ENCODE measurements at regions not wholly inside any gene's neighbourhood (a gene's known extent, or its start where the extent isn't known, plus 50 kb on each side); places are given as distances from the start of the nearest gene placed in this dataset.
"Not testable (repeated sequence)": the region's sequence is repeated elsewhere in the genome, so short reads cannot be mapped to it uniquely, and the experiment has no call there.

- no peak for DNase-seq (ENCODE audit: low read depth in 2 of 2)
These were observed 102.9 kb downstream of the LRRN1 start for GRCh38 chr3:3902161-3902560.

DNA sequence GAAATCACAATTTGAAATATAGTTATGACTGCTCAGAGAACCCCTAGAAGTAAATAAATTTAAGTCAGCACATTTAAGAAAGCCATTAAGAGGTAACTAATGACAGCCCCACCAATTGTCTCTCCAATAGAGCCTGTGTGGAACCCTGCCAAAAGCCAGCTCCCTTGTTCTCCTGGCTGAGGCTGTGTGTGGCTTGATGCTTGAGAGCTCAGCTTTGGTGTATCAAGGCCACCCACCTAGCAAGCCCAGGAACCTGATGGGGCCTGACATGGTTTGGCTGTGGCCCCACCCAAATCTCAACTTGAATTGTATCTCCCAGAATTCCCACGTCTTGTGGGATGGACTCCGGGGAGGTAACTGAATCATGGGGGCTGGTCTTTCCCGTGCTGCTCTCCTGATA lies 106.9 kb downstream of the LRRN1 start:
- no peak for DNase-seq (ENCODE audit: low read depth in 2 of 2)

DNA sequence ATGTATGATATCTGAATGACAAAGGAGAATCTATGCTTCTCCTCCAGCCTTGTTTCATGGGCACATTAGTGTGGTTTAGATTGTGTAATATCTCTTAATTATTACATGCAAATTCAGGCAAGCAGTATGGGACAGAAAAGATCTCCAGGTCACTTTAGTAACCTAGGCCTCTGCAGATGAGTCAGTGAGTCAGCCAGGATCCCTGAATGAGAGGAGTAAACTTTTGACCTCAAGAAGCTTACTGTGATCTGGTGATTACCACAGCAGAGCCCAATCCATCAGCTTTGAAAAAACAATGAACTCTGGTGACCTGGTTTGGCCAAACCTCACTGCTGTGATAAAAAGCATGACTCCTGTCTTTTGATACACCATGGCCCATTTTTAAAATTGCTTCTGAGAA lies 107.8 kb downstream of the LRRN1 start:
- DNase-seq (ENCODE audit: low read depth in 2 of 2): no peak

DNA sequence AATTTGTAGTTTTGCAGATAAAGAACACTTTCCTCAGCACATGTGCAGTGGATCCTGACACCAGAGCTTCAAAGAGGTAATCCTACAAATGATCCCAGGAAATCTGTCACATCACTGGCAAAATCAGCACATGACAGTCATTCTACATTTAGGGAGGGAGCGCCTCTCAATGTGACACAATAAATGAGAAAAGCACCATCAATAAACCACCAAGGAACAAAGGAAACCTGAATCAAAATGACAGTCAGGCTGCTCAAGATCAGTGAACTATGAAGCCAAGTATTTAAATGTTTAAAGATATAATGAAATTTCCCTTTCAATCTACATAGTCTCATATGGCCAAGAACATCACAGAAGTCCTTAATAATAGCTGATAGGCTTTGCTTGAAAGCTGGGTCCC lies 119.5 kb downstream of the LRRN1 start:
- no peak for DNase-seq (ENCODE audit: low read depth in 2 of 2)

- DNase-seq (ENCODE audit: low read depth in 2 of 2): no peak
These were observed 120.1 kb downstream of the LRRN1 start for GRCh38 chr3:3919316-3919715.

GRCh38 chr3:3923619-3924018 lies 124.4 kb downstream of the LRRN1 start:
- DNase-seq (ENCODE audit: low read depth in 2 of 2): no peak

DNA sequence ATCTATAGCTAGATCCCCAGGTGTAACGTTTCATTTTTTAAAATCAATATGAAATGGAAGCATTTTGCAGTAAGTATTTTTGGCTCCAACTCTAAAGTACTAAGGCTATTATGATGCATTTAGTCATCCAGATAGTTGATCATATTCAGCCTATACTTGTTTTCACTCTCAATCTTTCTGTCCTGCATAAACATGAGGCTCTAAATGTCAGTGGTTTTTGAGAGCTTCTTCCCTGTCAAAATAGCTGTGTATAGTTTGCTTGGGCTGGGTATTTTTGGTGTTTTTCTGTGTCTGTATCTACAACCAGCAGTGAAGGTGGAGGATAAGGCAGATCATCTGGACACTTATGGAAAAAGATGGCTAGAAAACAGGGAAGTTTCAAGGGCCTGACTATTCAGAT lies 128.0 kb downstream of the LRRN1 start:
- no peak for DNase-seq (ENCODE audit: low read depth in 2 of 2)

- no peak for DNase-seq (ENCODE audit: low read depth in 2 of 2)
These were observed 128.7 kb downstream of the LRRN1 start for GRCh38 chr3:3927965-3928364.

DNA sequence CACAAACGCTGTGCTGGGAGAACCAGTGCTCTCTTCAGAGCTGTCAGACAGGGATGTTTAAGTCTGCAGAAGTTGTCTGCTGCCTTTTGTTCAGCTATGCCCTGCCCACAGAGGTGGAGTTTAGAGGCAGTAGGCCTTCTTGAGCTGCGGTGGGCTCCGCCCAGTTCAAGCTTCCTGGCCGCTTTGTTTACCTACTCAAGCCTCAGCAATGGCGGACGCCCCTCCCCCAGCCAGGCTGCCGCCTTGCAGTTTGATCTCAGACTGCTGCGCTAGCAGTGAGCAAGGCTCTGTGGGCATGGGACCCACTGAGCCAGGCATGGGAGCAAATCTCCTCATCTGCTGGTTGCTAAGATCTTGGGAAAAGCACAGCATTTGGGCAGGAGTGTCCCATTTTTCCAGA lies 142.1 kb downstream of the LRRN1 start:
- DNase-seq (ENCODE audit: low read depth in 2 of 2): not testable (repeated sequence)

DNA sequence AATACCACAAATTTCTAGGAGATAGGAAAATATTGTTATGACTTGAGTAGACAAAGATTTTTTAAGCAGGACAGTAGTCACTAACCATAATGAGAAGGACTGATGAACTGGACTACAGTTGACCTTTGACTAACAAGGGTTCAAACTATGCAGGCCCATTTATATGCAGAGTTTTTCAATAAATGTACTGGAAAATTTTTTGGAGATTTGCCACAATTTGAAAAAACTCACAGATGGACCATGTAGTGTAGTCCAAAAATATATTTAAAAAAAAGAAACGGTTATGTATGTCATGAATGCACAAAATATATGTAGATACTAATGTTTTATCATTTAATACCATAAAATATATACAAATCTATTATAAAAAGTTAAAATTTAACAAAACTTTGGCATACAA lies 151.8 kb downstream of the LRRN1 start:
- no peak for DNase-seq (ENCODE audit: low read depth in 2 of 2)

- DNase-seq (ENCODE audit: low read depth in 2 of 2): no peak
These were observed 152.3 kb downstream of the LRRN1 start for GRCh38 chr3:3951501-3951900.

DNA sequence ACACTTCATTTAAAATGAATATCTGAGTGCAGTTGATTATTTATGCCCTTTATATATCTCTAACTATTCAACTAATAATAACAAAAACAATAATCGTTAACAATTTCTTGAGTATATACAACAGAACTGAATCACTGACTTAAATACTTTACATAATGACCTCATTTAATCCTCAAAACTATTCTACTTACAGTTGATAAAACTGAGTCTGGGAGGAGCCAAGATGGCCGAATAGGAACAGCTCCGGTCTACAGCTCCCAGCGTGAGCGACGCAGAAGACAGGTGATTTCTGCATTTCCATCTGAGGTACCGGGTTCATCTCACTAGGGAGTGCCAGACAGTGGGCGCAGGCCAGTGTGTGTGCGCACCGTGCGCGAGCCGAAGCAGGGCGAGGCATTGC lies 163.6 kb downstream of the LRRN1 start:
- DNase-seq (ENCODE audit: low read depth in 2 of 2): not testable (repeated sequence)

GRCh38 chr3:3984053-3984452 lies 184.8 kb downstream of the LRRN1 start:
- DNase-seq (ENCODE audit: low read depth in 2 of 2): no peak

DNA sequence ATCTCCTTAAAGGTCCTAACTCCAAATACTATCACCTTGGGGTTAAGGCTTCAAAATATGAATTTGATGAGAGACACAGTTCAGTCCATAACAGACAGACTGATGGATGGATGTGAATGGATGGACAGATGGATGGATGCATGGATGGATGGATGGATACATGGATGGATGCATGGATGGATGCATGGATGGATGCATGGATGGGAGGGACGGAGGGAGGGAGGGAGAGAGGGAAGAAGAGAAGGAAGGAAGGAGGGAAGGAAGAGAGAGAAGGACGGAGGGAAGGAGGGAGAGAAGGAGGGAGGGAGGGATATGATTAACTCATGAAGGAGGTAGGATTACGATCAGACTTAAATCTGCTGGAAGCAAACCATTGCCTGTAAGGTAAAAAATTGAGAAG lies 192.4 kb downstream of the LRRN1 start:
- DNase-seq (ENCODE audit: low read depth in 2 of 2): no peak

DNA sequence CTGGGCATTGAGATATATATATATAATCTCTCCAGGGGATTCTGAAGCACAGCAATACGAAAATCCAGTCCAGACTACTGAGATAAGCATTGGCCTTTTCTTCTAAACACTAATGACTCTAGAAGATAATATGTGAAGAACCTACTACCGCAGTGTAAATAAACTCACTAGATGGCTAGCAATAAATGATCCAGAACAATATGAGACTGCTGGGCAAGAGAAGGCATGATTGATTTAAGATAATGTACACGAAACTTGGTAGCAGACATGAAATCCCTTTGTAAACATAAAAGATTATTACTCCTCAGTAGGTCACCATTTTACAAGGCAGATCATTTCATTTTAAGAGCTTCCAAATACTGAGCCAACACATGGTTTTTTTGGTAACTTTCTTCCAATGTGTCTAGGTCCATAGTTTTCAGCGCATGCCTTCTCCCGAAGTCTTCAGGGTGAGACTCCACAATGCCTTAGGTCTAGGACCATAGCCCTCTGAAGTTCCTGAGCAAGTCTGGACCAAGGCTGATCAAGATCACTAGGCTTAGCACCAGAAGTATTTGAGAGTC lies 193.2 kb downstream of the LRRN1 start:
- DNase-seq (ENCODE audit: low read depth in 2 of 2): no peak

DNA sequence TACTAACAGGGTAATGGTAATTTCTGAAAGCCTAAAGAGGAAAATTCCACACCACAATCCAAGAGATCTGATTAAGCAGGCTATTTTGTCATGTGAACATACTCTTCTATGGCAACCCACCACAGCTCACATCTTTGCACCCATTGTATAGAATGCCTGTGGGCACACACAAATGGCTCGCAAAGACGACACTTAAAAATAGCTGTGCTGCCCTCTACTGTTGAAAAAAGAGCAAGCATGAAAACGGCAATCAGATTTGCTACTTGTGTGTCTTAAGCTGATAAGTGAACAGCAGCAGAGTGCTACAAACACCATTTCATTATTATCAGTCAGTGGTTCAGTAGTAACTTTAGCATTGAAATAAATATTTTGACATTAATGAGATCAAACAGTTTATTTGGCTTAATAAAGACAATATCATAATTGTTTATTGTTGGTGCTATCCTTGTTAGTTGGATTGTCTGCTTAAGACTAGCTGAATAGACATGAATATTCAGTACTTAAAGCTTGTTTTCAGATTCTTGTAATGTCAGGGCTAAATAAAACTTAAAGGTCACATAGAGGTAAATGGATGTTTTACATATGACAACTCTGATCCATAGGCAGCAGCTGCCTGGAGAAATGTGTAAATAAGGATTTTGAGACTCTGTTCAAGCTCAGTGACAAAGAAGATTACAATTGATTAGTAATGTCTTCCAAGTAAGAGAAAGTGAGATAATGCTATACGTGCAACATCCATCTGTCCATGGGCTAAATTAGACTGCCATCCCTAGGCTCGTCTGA lies 199.1 kb downstream of the LRRN1 start:
- DNase-seq (ENCODE audit: low read depth in 2 of 2): peak in 1 of 2 donors; percentile 4

GRCh38 chr3:3999340-3999739 lies 200.1 kb downstream of the LRRN1 start:
- DNase-seq (ENCODE audit: low read depth in 2 of 2): not testable (repeated sequence)

GRCh38 chr3:4001976-4002375 lies 202.7 kb downstream of the LRRN1 start:
- DNase-seq (ENCODE audit: low read depth in 2 of 2): no peak

DNA sequence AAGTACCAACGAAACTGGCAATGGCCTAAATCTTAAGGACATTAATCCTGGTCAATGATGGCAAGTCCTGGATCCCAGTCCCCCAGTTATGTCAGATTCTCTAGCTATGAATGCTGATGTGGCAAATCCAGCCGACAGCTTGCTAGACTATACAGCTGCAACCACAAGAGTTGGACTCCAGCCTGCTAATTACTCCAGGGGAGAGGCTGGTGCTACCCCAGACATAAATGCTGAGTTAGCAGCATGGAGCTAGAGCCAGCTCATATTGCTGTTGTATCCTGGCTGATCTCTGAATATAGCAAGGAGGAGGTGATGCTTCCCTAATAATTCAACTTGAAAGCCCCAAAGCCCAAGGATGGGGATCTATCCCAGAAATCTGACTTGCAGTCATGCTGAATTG lies 207.1 kb downstream of the LRRN1 start:
- no peak for DNase-seq (ENCODE audit: low read depth in 2 of 2)

DNA sequence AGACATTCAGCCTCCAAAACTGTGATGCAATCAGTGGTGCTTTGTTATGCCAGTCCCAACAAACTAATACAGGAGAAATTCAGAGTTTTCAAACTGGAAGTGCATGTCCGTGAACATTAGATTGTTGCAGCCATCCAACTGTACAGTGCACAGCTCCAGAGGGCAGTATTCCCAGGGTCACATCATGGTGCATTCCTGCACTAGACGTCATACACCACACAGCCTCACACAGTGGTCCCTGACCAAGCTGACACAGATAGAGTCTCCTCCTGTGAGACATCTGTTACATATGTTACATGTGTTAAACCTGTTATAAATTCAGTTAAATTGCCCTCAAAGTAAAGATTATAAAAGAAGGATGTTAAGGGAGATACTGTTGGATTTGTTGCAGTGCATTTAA lies 209.0 kb downstream of the LRRN1 start:
- no peak for DNase-seq (ENCODE audit: low read depth in 2 of 2)

DNA sequence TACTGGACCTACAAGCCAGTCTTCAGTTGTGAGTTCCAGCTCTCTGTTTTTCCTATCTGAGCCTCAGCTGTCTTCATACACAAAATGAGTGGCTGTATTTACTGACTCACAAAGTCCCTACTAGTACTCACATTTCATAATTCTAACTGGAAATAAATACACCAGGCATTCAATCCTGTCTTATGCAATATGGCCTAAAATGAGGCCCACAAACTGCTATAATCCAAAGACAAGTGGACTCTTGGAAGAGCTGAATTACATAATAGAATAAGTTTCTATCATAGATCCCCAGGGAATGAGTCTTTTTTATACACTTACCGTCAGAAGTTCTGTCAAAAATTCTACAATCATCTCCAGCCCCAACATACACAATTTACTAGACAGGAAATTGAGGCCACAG lies 211.9 kb downstream of the LRRN1 start:
- DNase-seq (ENCODE audit: low read depth in 2 of 2): no peak

GRCh38 chr3:4015426-4015825 lies 216.2 kb downstream of the LRRN1 start:
- DNase-seq (ENCODE audit: low read depth in 2 of 2): no peak

- DNase-seq (ENCODE audit: low read depth in 2 of 2): no peak
These were observed 220.3 kb downstream of the LRRN1 start for GRCh38 chr3:4019501-4019900.

- no peak for DNase-seq (ENCODE audit: low read depth in 2 of 2)
These were observed 221.9 kb downstream of the LRRN1 start for GRCh38 chr3:4021162-4021561.
